GM23248 (cell line): ENCODE measurements at regions not wholly inside any gene's neighbourhood (a gene's known extent, or its start where the extent isn't known, plus 50 kb on each side); places are given as distances from the start of the nearest gene placed in this dataset.

Experiments used
- DNase-seq: peaks from one replicate; pipeline ENCODE4 v3.0.0-alpha.2; 2015
- H2AFZ ChIP-seq: fragments of 200-600 bp; sonication (generic); 2 replicates; pipeline ENCODE4 v1.6.1; 2016; ENCODE audit warnings: antibody characterized with exemption
- H3F3A ChIP-seq: fragments of 200-600 bp; sonication (generic); 2 replicates; pipeline ENCODE4 v1.6.1; 2016; ENCODE audit warnings: mild to moderate bottlenecking, antibody characterized with exemption, mixed run types; ENCODE audit not compliant: insufficient read depth
- H3K27ac ChIP-seq: fragments of 200-600 bp; sonication (generic); 2 replicates; pipeline ENCODE4 v1.5.1; 2016; ENCODE audit warnings: mild to moderate bottlenecking
- H3K27me3 ChIP-seq: fragments of 200-600 bp; sonication (generic); replicated peaks from 2 replicates; pipeline ENCODE4 v1.6.1; 2016; ENCODE audit warnings: mild to moderate bottlenecking; ENCODE audit not compliant: insufficient read depth
- H3K36me3 ChIP-seq: fragments of 200-600 bp; sonication (generic); 2 replicates; pipeline ENCODE4 v1.6.1; 2016; ENCODE audit warnings: low read depth, mild to moderate bottlenecking
- H3K4me1 ChIP-seq: fragments of 200-600 bp; sonication (generic); 2 replicates; pipeline ENCODE4 v1.6.1; 2016; ENCODE audit warnings: mild to moderate bottlenecking; ENCODE audit not compliant: insufficient read depth
- H3K4me2 ChIP-seq: fragments of 200-600 bp; sonication (generic); one replicate; pipeline ENCODE4 v1.6.1; 2016; ENCODE audit warnings: mild to moderate bottlenecking; ENCODE audit not compliant: unreplicated experiment
- H3K4me3 ChIP-seq: fragments of 200-600 bp; sonication (generic); 2 replicates; pipeline ENCODE4 v1.5.1; 2016; ENCODE audit warnings: mild to moderate bottlenecking
- H3K79me2 ChIP-seq: fragments of 200-600 bp; sonication (generic); 2 replicates; pipeline ENCODE4 v1.6.1; 2016; ENCODE audit warnings: mild to moderate bottlenecking; ENCODE audit not compliant: insufficient read depth
- H3K9ac ChIP-seq: fragments of 200-600 bp; sonication (generic); 2 replicates; pipeline ENCODE4 v1.6.1; 2016; ENCODE audit warnings: mild to moderate bottlenecking
- H3K9me2 ChIP-seq: fragments of 200-600 bp; sonication (generic); 2 replicates; pipeline ENCODE4 v1.6.1; 2016; ENCODE audit warnings: mixed run types, mild to moderate bottlenecking, moderate library complexity; ENCODE audit not compliant: insufficient read depth
- H3K9me3 ChIP-seq: fragments of 200-600 bp; sonication (generic); one replicate; pipeline ENCODE4 v1.6.1; 2017; ENCODE audit warnings: low read depth
- H4K20me1 ChIP-seq: fragments of 200-600 bp; sonication (generic); 2 replicates; pipeline ENCODE4 v1.6.0; 2016; ENCODE audit not compliant: insufficient read depth
- EZH2 ChIP-seq: fragments of 200-600 bp; sonication (generic); IDR thresholded peaks from 2 replicates; pipeline ENCODE4 v1.6.1; 2018; ENCODE audit warnings: antibody characterized with exemption, mild to moderate bottlenecking; ENCODE audit not compliant: insufficient read depth, poor library complexity, severe bottlenecking
- EZH2phosphoT487 ChIP-seq: fragments of 200-600 bp; sonication (generic); IDR thresholded peaks from 2 replicates; pipeline ENCODE4 v1.6.1; 2018; ENCODE audit warnings: antibody characterized with exemption, moderate library complexity, mild to moderate bottlenecking, low read depth; ENCODE audit not compliant: insufficient read depth
- WGBS, 2 experiments: methylation state at CpG; one replicate each; pipeline ENCODE4 v1.1.6; 2015 to 2017; ENCODE audit warnings: low lambda C conversion rate in 2 of 2, low coverage in 1 of 2; ENCODE audit errors: missing lambda C conversion rate in 2 of 2; 5-methylcytosine and 5-hydroxymethylcytosine counted together
- in situ Hi-C: fragments of 300-500 bp; cut with MboI; formaldehyde crosslinking; loops from 2 replicates; pipeline ENCODE4 v1.15.0; 2020

- in situ Hi-C loops, result no loop called here
- H3K27me3 ChIP-seq, result no peaks in the 10 kb centered on the region
- no peaks in the 10 kb centered on the region for H3K9me3 ChIP-seq
- no peaks in the 10 kb centered on the region for H3K36me3 ChIP-seq
- no peak for TF ChIP-seq EZH2phosphoT487
- H3K4me3 ChIP-seq, result no peak overlapping the region
- 1 to 6% methylated on average over 3 of the region's 3 CpGs for WGBS, 2 experiments
- H3K9me2 ChIP-seq, result no peaks in the 10 kb centered on the region
- H3F3A ChIP-seq, result no peaks in the 10 kb centered on the region
- H3K9ac ChIP-seq, result no peak overlapping the region
- no peak overlapping the region for H3K27ac ChIP-seq
- no peak overlapping the region for H2AFZ ChIP-seq
- no peak overlapping the region for H3K4me2 ChIP-seq
- no peaks in the 10 kb centered on the region for H4K20me1 ChIP-seq
- no peaks in the 10 kb centered on the region for H3K79me2 ChIP-seq
- no peaks in the 10 kb centered on the region for H3K4me1 ChIP-seq
- DNase-seq, result no peak
These were observed 450.6 kb upstream of the RASGEF1B start for GRCh38 chr4:81922313-81922712.

DNA sequence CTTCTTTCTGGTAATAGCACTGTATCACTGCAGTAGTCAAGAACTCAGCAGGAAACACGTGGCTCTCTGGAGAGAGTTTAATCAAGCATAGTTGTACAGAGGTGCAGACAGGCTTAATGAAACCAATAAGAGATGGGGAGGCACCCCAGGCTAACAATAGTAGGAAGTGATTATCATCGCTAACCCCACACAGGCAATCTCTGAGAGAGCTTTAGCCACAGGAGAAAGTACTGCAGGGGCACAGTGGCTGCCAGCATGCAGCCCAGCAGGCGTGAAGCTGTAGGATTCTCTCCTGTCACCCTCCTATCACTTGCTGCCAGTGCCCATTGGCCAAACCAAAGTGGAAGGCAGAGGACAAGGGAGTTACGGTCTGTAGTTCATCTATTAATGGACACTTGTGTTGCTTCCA is 450.0 kb upstream of the RASGEF1B start:
- no peak for DNase-seq
- no peaks in the 10 kb centered on the region for H3K36me3 ChIP-seq
- H3K4me3 ChIP-seq, result no peak overlapping the region
- no peaks in the 10 kb centered on the region for H4K20me1 ChIP-seq
- H3K9me3 ChIP-seq, result no peaks in the 10 kb centered on the region
- H2AFZ ChIP-seq, result no peak overlapping the region
- no peaks in the 10 kb centered on the region for H3K27me3 ChIP-seq
- H3K4me2 ChIP-seq, result no peak overlapping the region
- in situ Hi-C loops, result no loop called here
- TF ChIP-seq EZH2, result no peak
- TF ChIP-seq EZH2phosphoT487, result no peak
- no peak overlapping the region for H3K27ac ChIP-seq
- 1 to 2% methylated on average over 4 of the region's 4 CpGs for WGBS, 2 experiments
- no peaks in the 10 kb centered on the region for H3K79me2 ChIP-seq
- H3K9me2 ChIP-seq, result no peaks in the 10 kb centered on the region
- no peaks in the 10 kb centered on the region for H3F3A ChIP-seq
- H3K4me1 ChIP-seq, result no peaks in the 10 kb centered on the region
- H3K9ac ChIP-seq, result no peak overlapping the region

GRCh38 chr4:81919810-81920209 is 448.1 kb upstream of the RASGEF1B start:
- Histone ChIP-seq H3K9me2 (no peaks in the 10 kb centered on the region), H3K4me2 (no peak overlapping the region), H3K27me3 (no peaks in the 10 kb centered on the region), H3K9ac (no peak overlapping the region), H3F3A (no peaks in the 10 kb centered on the region), H3K27ac (no peak overlapping the region), H3K36me3 (no peaks in the 10 kb centered on the region), H2AFZ (no peak overlapping the region), H3K4me3 (no peak overlapping the region), H4K20me1 (no peaks in the 10 kb centered on the region), H3K79me2 (no peaks in the 10 kb centered on the region), H3K4me1 (no peaks in the 10 kb centered on the region), H3K9me3 (no peaks in the 10 kb centered on the region)
- 38 to 44% methylated on average over 1 of the region's 1 CpG for WGBS, 2 experiments
- DNase-seq, result no peak
- TF ChIP-seq EZH2, result no peak
- TF ChIP-seq EZH2phosphoT487, result no peak
- in situ Hi-C loops, result no loop called here

DNA sequence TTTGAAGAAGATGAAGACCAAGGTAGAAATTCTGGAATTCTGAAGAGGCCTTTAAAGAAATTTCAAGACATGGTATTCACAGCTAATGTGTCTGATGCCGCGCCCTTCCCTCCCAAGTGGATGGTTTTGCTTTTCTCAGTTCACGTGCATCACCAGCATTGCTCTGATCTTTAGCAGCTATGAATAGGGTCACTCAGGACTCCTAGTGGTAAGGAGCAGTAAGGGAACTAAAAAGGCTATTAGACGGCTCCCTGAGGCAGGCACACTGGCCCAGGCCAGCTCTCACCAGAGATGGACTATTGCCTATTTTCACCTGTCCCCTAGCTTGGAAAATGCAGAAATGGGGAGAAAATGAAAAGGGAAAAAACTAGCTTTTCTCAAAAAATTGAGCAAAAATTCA is 447.5 kb upstream of the RASGEF1B start:
- Histone ChIP-seq H3K79me2 (no peaks in the 10 kb centered on the region), H3K4me3 (no peak overlapping the region), H3K4me1 (no peaks in the 10 kb centered on the region), H4K20me1 (no peaks in the 10 kb centered on the region), H3K4me2 (no peak overlapping the region), H3K9me2 (no peaks in the 10 kb centered on the region), H3K9ac (no peak overlapping the region), H3F3A (no peaks in the 10 kb centered on the region), H2AFZ (no peak overlapping the region), H3K27me3 (no peaks in the 10 kb centered on the region), H3K36me3 (no peaks in the 10 kb centered on the region), H3K9me3 (no peaks in the 10 kb centered on the region), H3K27ac (no peak overlapping the region)
- TF ChIP-seq EZH2phosphoT487, result no peak
- TF ChIP-seq EZH2, result no peak
- DNase-seq, result peak; percentile 33
- 45 to 55% methylated on average over 4 of the region's 4 CpGs for WGBS, 2 experiments
- in situ Hi-C loops, result no loop called here

DNA sequence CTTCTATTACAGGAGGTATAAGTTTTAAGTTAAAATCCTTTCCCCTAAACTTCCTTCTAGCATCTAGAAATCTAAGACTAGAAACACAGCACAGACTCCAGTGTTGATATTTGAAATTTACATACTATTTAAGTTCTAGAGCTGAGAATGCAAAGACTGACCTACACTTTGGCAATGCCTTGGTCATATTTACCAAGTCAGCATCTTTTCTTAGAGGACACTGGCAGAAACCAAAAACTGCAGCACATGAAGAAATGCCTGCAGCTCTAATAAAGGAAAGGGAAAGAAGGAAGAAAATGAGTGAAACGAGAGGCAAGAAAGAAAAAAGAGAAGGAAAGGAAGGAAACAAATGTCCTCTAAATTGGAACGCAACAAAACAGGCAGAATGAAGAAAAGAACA is 443.7 kb upstream of the RASGEF1B start:
- H3K27ac ChIP-seq, result no peak overlapping the region
- DNase-seq, result no peak
- H3K36me3 ChIP-seq, result no peaks in the 10 kb centered on the region
- H3K4me3 ChIP-seq, result no peak overlapping the region
- H3K79me2 ChIP-seq, result no peaks in the 10 kb centered on the region
- in situ Hi-C loops, result no loop called here
- H3F3A ChIP-seq, result no peaks in the 10 kb centered on the region
- no peaks in the 10 kb centered on the region for H3K4me1 ChIP-seq
- H4K20me1 ChIP-seq, result no peaks in the 10 kb centered on the region
- H2AFZ ChIP-seq, result no peak overlapping the region
- no peak overlapping the region for H3K9ac ChIP-seq
- H3K9me2 ChIP-seq, result no peaks in the 10 kb centered on the region
- WGBS, 2 experiments, result 16 to 32% methylated on average over 2 of the region's 2 CpGs
- H3K27me3 ChIP-seq, result no peaks in the 10 kb centered on the region
- no peak for TF ChIP-seq EZH2phosphoT487
- H3K9me3 ChIP-seq, result no peaks in the 10 kb centered on the region
- H3K4me2 ChIP-seq, result no peak overlapping the region
